ENCODE measurements at regions not wholly inside any gene's neighbourhood (a gene's known extent, or its start where the extent isn't known, plus 50 kb on each side); places are given as distances from the start of the nearest gene placed in this dataset.
"Not testable (repeated sequence)": the region's sequence is repeated elsewhere in the genome, so short reads cannot be mapped to it uniquely, and the experiment has no call there.

GRCh38 chr4:81314196-81314896, 99.3 kb upstream of the PRKG2 start:
- WGBS, 2 donors = 13 to 41% methylated on average over 6 of the region's 6 CpGs
- intact Hi-C loops (cut with DNase I) = no loop called here
- Histone ChIP-seq H3K4me3 (no peak overlapping the region), H3K36me3 (no peaks in the 10 kb centered on the region), H3K4me1 (no peaks in the 10 kb centered on the region), H3K9me3 (peaks cover 0 to 2% (median 0%) of the 10 kb centered on the region in 4 donors), H3K27ac (no peak overlapping the region), H3K27me3 (no peaks in the 10 kb centered on the region)
- TF ChIP-seq POLR2AphosphoS5 (IDR thresholded peaks at IDR 0.05) = no peak
- no peak for TF ChIP-seq POLR2A (IDR thresholded peaks at IDR 0.05)
- no peak for TF ChIP-seq CTCF (IDR thresholded peaks at IDR 0.05)
- TF ChIP-seq EP300 (IDR thresholded peaks at IDR 0.05) = no peak
- no peak for DNase-seq

- Histone ChIP-seq H3K27ac (no peak overlapping the region), H3K4me1 (no peaks in the 10 kb centered on the region), H3K9me3 (peaks cover 0 to 2% (median 0%) of the 10 kb centered on the region in 4 donors), H3K27me3 (no peaks in the 10 kb centered on the region), H3K4me3 (no peak overlapping the region), H3K36me3 (no peaks in the 10 kb centered on the region)
- no peak for DNase-seq
- WGBS, 2 donors = 59 to 91% methylated on average over 2 of the region's 2 CpGs
- intact Hi-C loops (cut with DNase I) = no loop called here
- TF ChIP-seq POLR2A (IDR thresholded peaks at IDR 0.05) = no peak
- no peak for TF ChIP-seq POLR2AphosphoS5 (IDR thresholded peaks at IDR 0.05)
- no peak for TF ChIP-seq EP300 (IDR thresholded peaks at IDR 0.05)
- TF ChIP-seq CTCF (IDR thresholded peaks at IDR 0.05) = no peak
Observed at GRCh38 chr4:81307991-81308390, 93.0 kb upstream of the PRKG2 start.

GRCh38 chr4:81304871-81305270, 89.8 kb upstream of the PRKG2 start:
- no peaks in the 10 kb centered on the region for H3K9me3 ChIP-seq

GRCh38 chr4:81300352-81300751, 85.3 kb upstream of the PRKG2 start:
- WGBS, 2 donors = 97 to 99% methylated on average over 4 of the region's 4 CpGs

More at GRCh38 chr4:81304871-81305270, 89.8 kb upstream of the PRKG2 start:
- Histone ChIP-seq H3K4me3 (no peak overlapping the region), H3K27me3 (no peaks in the 10 kb centered on the region), H3K36me3 (no peaks in the 10 kb centered on the region), H3K4me1 (no peaks in the 10 kb centered on the region), H3K27ac (no peak overlapping the region)
- DNase-seq = no peak
- intact Hi-C loops (cut with DNase I) = no loop called here
- TF ChIP-seq EP300 (IDR thresholded peaks at IDR 0.05) = no peak
- no peak for TF ChIP-seq POLR2AphosphoS5 (IDR thresholded peaks at IDR 0.05)
- TF ChIP-seq CTCF (IDR thresholded peaks at IDR 0.05) = no peak
- no peak for TF ChIP-seq POLR2A (IDR thresholded peaks at IDR 0.05)
- WGBS, 2 donors = 85 to 90% methylated on average over 4 of the region's 4 CpGs

DNA sequence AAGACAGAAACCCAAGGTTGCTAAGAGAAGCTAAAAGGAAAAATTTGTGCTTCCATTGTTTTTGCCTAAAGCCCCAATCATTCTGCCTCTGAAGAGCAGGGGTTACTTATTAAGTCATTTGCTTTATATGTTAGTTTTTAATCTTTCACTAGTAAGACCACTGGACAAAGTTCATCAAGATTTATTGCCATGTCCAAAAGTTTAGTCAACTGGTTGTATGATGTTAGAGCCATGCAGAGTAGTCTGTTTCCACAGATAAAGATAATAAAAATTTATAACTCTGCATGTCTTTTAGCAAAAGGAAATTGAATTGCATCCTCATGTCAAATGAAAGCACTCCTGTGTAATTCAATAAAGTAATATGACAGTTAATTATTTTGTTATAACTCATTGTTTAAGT, 75.8 kb upstream of the PRKG2 start:
- H3K27me3 ChIP-seq = no peaks in the 10 kb centered on the region
- TF ChIP-seq EP300 (IDR thresholded peaks at IDR 0.05) (no peak), CTCF (IDR thresholded peaks at IDR 0.05) (no peak), POLR2AphosphoS5 (IDR thresholded peaks at IDR 0.05) (no peak), POLR2A (IDR thresholded peaks at IDR 0.05) (no peak)

More at GRCh38 chr4:81300352-81300751, 85.3 kb upstream of the PRKG2 start:
- H3K27me3 ChIP-seq; H3K27ac ChIP-seq; H3K4me3 ChIP-seq; DNase-seq; H3K4me1 ChIP-seq; H3K9me3 ChIP-seq; intact Hi-C loops (cut with DNase I); H3K36me3 ChIP-seq: not testable (repeated sequence)

More for the DNA sequence above, 75.8 kb upstream of the PRKG2 start:
- intact Hi-C loops (cut with DNase I) = no loop called here
- no peaks in the 10 kb centered on the region for H3K4me1 ChIP-seq
- DNase-seq = no peak
- H3K36me3 ChIP-seq = no peaks in the 10 kb centered on the region
- no peak overlapping the region for H3K4me3 ChIP-seq
- H3K9me3 ChIP-seq = no peaks in the 10 kb centered on the region
- no peak overlapping the region for H3K27ac ChIP-seq

All from sigmoid colon (tissue), 6 donors.